GM12865 (cell line): ENCODE measurements at regions not wholly inside any gene's neighbourhood (a gene's known extent, or its start where the extent isn't known, plus 50 kb on each side); places are given as distances from the start of the nearest gene placed in this dataset.
A peak's percentile ranks its signal among the peaks of the same experiment; 100 is the strongest.

Experiments used
- DNase-seq: peaks from one replicate; pipeline ENCODE4 v3.0.0; 2010; ENCODE audit warnings: low read depth
- H3K4me3 ChIP-seq: 2 replicates; pipeline ENCODE4 v1.5.1; 2011; ENCODE audit warnings: mild to moderate bottlenecking, low read depth, low read length, control low read depth
- TF ChIP-seq, protein P1 (sequence below): IDR thresholded peaks from 2 replicates; pipeline ENCODE4 v1.5.1; 2011; ENCODE audit warnings: low read length, control low read depth, low read depth, inconsistent platforms; ENCODE audit not compliant: insufficient read depth; ENCODE audit errors: missing control alignments

DNA sequence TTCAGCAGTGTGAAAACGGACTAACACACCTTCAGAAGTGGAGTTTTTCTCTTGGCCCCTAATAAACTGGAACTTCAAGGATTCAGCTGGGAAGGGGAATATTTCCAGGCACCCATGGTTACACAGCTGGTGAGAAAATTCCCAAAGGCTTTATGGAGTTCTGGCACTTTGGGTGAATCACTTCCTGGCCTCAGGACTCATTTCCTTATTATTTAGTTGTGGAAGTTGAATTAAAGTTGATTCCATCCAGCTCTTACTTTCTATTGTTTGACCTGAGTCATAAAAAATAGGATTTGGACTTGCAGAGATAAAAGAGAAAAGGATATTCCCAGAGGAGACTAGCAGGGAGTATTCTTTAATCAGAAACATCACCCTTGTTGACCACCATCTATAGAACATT, 882.1 kb downstream of the UQCRFS1 start:
- no peak for DNase-seq
- no peak overlapping the region for H3K4me3 ChIP-seq
- TF ChIP-seq, protein P1, sequence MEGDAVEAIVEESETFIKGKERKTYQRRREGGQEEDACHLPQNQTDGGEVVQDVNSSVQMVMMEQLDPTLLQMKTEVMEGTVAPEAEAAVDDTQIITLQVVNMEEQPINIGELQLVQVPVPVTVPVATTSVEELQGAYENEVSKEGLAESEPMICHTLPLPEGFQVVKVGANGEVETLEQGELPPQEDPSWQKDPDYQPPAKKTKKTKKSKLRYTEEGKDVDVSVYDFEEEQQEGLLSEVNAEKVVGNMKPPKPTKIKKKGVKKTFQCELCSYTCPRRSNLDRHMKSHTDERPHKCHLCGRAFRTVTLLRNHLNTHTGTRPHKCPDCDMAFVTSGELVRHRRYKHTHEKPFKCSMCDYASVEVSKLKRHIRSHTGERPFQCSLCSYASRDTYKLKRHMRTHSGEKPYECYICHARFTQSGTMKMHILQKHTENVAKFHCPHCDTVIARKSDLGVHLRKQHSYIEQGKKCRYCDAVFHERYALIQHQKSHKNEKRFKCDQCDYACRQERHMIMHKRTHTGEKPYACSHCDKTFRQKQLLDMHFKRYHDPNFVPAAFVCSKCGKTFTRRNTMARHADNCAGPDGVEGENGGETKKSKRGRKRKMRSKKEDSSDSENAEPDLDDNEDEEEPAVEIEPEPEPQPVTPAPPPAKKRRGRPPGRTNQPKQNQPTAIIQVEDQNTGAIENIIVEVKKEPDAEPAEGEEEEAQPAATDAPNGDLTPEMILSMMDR: no peak

DNA sequence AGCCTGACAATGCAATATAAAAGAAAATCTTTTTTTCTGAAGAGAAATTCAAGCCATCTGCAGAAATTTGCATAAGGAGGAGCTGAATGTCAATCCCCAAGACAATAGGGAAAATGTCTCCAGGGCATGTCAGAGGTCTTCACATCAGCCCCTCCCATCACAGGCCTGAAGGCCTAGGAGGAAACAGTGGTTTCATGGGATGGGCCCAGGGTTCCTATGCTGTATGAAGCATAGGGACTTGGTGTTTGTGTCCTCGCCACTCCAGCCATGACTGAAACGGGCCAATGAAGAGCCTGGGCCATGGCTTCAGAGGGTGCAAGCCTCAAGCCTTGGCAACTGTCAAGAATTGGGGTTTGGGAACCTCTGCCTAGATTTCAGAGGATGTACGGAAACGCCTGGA, 883.5 kb downstream of the UQCRFS1 start:
- TF ChIP-seq, protein P1: no peak
- no peak for DNase-seq
- no peak overlapping the region for H3K4me3 ChIP-seq

DNA sequence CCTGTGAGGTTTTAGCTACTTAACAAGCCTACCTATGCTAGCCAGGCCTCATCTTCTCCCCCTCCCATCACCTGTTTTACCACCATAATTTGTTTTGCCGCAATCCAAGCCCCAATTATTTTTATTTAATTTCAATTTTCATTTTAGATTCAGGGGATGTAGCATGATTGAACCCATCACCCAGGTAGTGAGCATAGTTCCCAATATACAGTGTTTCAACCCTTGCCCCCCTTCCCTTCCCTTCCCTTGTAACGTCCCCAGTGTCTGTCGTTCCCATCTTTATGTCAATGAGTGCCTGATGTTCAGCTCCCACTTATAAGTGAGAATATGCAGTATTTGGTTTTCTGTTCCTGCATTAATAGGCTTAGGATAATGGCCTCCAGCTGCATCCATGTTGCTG, 885.0 kb downstream of the UQCRFS1 start:
- TF ChIP-seq, protein P1: no peak
- no peak overlapping the region for H3K4me3 ChIP-seq
- no peak for DNase-seq

DNA sequence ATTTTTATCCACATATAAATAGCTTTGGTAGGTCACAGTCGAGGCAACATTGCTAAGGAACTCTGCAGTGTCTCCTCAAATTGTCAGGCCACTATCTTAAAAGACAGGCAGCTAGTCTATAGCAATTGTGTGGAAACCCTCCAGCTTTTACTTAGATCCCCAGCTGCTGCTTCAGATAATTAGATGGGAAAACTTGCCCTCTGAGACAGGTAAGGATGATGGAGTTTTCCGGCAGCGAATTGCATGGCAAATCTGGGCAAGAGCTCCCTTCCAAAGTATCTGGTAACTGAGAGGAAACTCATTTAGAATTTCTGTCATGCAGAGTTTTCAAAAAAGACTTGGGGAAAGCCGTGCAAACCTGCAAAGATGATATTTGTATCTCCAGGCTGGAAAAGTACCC, 886.2 kb downstream of the UQCRFS1 start:
- no peak overlapping the region for H3K4me3 ChIP-seq
- no peak for DNase-seq
- TF ChIP-seq, protein P1: no peak

DNA sequence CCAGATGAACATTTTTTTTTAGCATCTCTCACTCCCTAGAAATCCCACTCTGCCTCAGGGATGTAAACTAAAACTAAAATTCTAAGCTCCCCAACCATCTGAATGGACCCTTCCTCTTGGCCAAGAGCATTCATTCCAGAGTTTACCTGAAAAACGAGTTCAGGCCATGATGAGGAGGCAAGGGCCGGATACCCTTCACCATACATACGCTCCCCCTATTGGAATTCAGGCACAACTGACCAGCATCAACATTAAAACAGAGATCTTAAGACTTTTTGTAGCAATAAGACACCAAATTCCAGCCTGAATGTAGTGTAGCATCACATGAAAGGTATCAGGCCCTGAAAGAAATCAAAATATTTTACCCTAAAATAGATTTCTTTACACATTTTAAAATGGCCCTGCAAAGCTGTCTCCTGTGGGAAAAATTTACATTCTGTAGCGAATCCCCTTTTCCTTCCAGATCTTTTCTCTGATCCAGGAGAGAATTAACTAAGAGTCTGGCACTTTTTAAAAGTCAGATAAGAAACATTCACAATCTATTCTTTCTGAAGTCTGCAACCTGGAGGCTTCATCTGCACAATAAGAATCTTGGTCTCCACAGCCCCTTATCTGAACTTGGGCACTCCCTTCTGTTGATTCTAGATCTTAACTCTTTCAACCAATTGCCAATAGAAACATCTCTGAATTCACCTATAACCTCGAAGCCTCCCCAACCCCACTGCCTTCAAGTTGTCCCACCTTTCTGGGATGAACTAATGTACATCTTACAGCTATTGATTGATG, 888.5 kb downstream of the UQCRFS1 start:
- TF ChIP-seq, protein P1: peak; percentile 3
- H3K4me3 ChIP-seq: no peak overlapping the region
- no peak for DNase-seq

DNA sequence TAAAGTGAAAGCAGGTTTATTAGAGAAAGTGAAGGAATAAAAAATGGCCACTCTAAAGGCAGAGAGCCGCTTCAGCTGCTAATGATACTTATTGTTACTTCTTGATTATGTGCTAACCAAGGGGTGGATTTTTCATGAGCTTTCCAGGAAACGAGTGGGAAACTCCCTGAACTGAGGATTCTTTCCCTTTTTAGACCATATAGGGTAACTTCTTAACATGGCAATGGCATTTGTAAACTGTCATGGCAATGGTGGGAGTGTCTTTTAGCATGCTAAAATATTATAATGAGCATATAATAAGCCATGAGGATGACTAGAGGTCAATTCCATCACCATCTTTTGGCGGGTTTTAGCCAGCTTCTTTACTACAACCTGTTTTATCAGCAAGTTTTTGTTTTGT, 890.0 kb downstream of the UQCRFS1 start:
- no peak for DNase-seq
- TF ChIP-seq, protein P1: no peak

DNA sequence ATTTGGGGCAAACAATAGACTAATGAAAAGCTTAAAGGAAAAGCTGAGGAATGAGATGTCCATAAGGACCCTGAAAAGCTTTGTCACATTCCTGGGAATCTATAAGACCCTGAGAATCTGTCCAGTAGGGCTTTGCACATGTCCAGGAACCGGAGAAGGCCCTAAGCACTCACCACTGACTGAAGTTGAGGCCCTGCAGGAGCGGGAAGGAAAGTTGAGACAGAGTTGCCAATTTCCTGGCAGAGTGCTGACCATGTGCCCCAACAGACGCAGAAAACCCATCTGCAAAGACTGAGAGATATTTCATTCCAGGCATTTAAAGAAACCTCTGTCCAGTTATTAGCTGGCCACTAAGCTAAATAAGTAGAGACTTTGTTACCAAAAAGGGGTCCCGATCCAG, 890.5 kb downstream of the UQCRFS1 start:
- DNase-seq: no peak
- H3K4me3 ChIP-seq: no peak overlapping the region
- TF ChIP-seq, protein P1: no peak

More for the DNA sequence above, 890.0 kb downstream of the UQCRFS1 start:
- no peak overlapping the region for H3K4me3 ChIP-seq
